HepG2 (cell line): ENCODE measurements at regions not wholly inside any gene's neighbourhood (a gene's known extent, or its start where the extent isn't known, plus 50 kb on each side); places are given as distances from the start of the nearest gene placed in this dataset.

Experiments
- CBX1 ChIP-seq: IDR thresholded peaks from one replicate; pipeline ENCODE4 v1.6.1; 2016; ENCODE audit warnings: antibody characterized with exemption, low read depth
- EP300 ChIP-seq, 3 experiments: sonication (generic) in 1 of 3; formaldehyde crosslinking in 1 of 3; IDR thresholded peaks; 2 replicates each; pipeline versions ENCODE4 v1.5.1 to v1.6.1; 2011 to 2020; ENCODE audit warnings: low read depth in 2 of 3, low read length in 2 of 3, borderline replicate concordance in 1 of 3, improper control_type of control experiment in 1 of 3, mild to moderate bottlenecking in 1 of 3, missing genetic modification reagents in 1 of 3, moderate library complexity in 1 of 3
- GATAD1 ChIP-seq: IDR thresholded peaks from 2 replicates; pipeline ENCODE4 v1.6.1; 2016; ENCODE audit warnings: missing genetic modification reagents, missing compliant biosample characterization
- GLI4 ChIP-seq: sonication (generic); formaldehyde crosslinking; IDR thresholded peaks from 2 replicates; pipeline ENCODE4 v1.5.1; 2020; ENCODE audit warnings: missing genetic modification reagents, mild to moderate bottlenecking, moderate library complexity, borderline replicate concordance
- JUND ChIP-seq: sonication (generic); formaldehyde crosslinking; IDR thresholded peaks from 2 replicates; pipeline ENCODE4 v1.8.0; 2022; ENCODE audit warnings: mild to moderate bottlenecking, missing genetic modification reagents
- PHB2 ChIP-seq: fragments of 450-650 bp; IDR thresholded peaks from 2 replicates; pipeline ENCODE4 v1.6.1; 2018; ENCODE audit not compliant: partially characterized antibody
- PPARG ChIP-seq: conservative IDR thresholded peaks from 2 replicates; pipeline ENCODE4 v1.6.1; 2016; ENCODE audit warnings: missing biosample characterization, missing genetic modification reagents
- RAD21 ChIP-seq: fragments of 450-650 bp; formaldehyde crosslinking; IDR thresholded peaks from 2 replicates; pipeline ENCODE4 v1.5.0; 2020; ENCODE audit warnings: mild to moderate bottlenecking
- XRCC5 ChIP-seq: fragments of 200-400 bp; formaldehyde crosslinking; optimal IDR thresholded peaks from 2 replicates; pipeline ENCODE3; 2017; ENCODE audit warnings: mild to moderate bottlenecking, low read length
- ZBTB1 ChIP-seq: sonication (generic); formaldehyde crosslinking; IDR thresholded peaks from 2 replicates; pipeline ENCODE4 v1.4.0; 2020; ENCODE audit warnings: missing genetic modification reagents, borderline replicate concordance
- ZNF138 ChIP-seq: sonication (generic); formaldehyde crosslinking; IDR thresholded peaks from 2 replicates; pipeline ENCODE4 v1.5.0; 2020; ENCODE audit warnings: mild to moderate bottlenecking, low read depth, missing genetic modification reagents
- TF ChIP-seq, protein P1 (sequence below): sonication (generic); formaldehyde crosslinking; IDR thresholded peaks from 2 replicates; pipeline ENCODE4 v1.5.0; 2020; ENCODE audit warnings: mild to moderate bottlenecking, missing genetic modification reagents, moderate library complexity

DNA sequence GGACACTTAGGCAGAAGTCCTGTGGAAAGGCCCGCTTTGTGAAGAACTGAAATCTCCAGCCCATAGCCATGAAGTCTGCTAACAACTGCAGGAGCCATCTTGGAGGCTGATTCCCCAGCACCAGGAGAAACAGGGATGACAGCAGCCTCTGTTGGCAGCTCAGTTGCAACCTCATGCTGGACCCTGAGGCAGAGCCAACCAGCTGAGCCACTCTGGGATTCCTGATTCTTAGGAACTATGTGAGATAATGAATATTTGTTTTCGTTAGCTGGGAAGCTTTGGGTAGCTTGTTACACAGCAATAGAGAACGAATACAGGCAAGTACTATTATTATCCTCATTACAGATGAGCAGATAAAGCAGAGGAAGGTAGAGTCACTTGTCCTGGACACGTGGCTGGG is 210.5 kb upstream of the ANKH start:
- TF ChIP-seq GLI4 (CRISPR knock-in tag) (no peak), CBX1 (no peak), PHB2 (no peak), EP300 (IDR thresholded peaks at IDR 0.05; ENCODE audit: low read depth in 2 of 2, low read length in 2 of 2) (no peak), EP300 (CRISPR knock-in tag; IDR thresholded peaks at IDR 0.05; ENCODE audit: borderline replicate concordance) (no peak), ZBTB1 (CRISPR knock-in tag) (no peak), ZNF138 (CRISPR knock-in tag) (no peak), PPARG (CRISPR knock-in tag) (no peak), XRCC5 (no peak), GATAD1 (no peak), RAD21 (CRISPR knock-in tag) (no peak), JUND (no peak)
- TF ChIP-seq, protein P1, sequence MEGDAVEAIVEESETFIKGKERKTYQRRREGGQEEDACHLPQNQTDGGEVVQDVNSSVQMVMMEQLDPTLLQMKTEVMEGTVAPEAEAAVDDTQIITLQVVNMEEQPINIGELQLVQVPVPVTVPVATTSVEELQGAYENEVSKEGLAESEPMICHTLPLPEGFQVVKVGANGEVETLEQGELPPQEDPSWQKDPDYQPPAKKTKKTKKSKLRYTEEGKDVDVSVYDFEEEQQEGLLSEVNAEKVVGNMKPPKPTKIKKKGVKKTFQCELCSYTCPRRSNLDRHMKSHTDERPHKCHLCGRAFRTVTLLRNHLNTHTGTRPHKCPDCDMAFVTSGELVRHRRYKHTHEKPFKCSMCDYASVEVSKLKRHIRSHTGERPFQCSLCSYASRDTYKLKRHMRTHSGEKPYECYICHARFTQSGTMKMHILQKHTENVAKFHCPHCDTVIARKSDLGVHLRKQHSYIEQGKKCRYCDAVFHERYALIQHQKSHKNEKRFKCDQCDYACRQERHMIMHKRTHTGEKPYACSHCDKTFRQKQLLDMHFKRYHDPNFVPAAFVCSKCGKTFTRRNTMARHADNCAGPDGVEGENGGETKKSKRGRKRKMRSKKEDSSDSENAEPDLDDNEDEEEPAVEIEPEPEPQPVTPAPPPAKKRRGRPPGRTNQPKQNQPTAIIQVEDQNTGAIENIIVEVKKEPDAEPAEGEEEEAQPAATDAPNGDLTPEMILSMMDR (CRISPR knock-in tag), result no peak
